NT2/D1 (cell line): ENCODE measurements at regions not wholly inside any gene's neighbourhood (a gene's known extent, or its start where the extent isn't known, plus 50 kb on each side); places are given as distances from the start of the nearest gene placed in this dataset.

Experiments
- SUZ12 ChIP-seq: IDR thresholded peaks from 2 replicates; pipeline ENCODE4 v1.6.1; 2011; ENCODE audit not compliant: insufficient read length, insufficient read depth; ENCODE audit errors: extremely low read depth
- YY1 ChIP-seq: IDR thresholded peaks from 2 replicates; pipeline ENCODE4 v1.6.1; 2011; ENCODE audit not compliant: insufficient read length, insufficient read depth
- ZNF274 ChIP-seq: IDR thresholded peaks from 2 replicates; pipeline ENCODE4 v1.6.1; 2011; ENCODE audit warnings: mild to moderate bottlenecking, low read depth, low read length

GRCh38 chr3:1734494-1735122 lies 364.1 kb upstream of the CNTN4 start:
- no peak for TF ChIP-seq SUZ12
- no peak for TF ChIP-seq YY1
- no peak for TF ChIP-seq ZNF274
